ENCODE measurements at regions not wholly inside any gene's neighbourhood (a gene's known extent, or its start where the extent isn't known, plus 50 kb on each side); places are given as distances from the start of the nearest gene placed in this dataset.

DNA sequence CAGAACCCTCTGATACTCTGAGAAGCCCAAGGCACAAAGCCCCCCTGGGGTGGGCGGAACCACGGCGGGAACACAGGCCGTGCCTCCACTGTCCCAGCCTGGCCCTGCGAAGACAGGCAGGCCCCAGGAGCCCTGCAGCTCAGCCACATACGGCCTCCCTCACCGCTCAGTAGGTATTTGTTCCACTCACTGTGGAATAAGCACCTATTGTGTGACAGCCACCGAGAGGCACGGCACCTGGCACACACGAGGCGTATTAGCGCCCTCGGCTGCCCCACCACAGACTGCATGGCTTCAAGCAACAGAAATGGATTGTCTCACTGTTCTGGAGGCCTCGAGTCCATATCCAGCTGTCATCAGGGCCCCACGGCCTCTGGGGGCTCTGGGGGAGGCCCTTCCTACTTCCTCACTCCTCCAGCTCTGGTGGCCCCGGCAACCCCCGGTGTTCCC, 66.3 kb downstream of the NCOR2 start:
- ChIA-PET CTCF (interaction anchor here (0.6 kb wide), 1 partner anchor 10 kb away, joined by 6 read pairs; no protein-coding TSS in a partner anchor), POLR2A (no interaction called here)
- DNase-seq (ENCODE audit: extremely low spot score), result no peak
- TF ChIP-seq FOXK2 (IDR thresholded peaks at IDR 0.05), result no peak
- no peak for TF ChIP-seq L3MBTL2 (conservative IDR thresholded peaks at IDR 0.05)
- no peak for TF ChIP-seq SUZ12 (IDR thresholded peaks at IDR 0.05)
- TF ChIP-seq BHLHE40 (IDR thresholded peaks at IDR 0.05; ENCODE audit: borderline replicate concordance), result no peak
- no peak for TF ChIP-seq LEF1 (IDR thresholded peaks at IDR 0.05; ENCODE audit: borderline replicate concordance)
- TF ChIP-seq, protein P1, sequence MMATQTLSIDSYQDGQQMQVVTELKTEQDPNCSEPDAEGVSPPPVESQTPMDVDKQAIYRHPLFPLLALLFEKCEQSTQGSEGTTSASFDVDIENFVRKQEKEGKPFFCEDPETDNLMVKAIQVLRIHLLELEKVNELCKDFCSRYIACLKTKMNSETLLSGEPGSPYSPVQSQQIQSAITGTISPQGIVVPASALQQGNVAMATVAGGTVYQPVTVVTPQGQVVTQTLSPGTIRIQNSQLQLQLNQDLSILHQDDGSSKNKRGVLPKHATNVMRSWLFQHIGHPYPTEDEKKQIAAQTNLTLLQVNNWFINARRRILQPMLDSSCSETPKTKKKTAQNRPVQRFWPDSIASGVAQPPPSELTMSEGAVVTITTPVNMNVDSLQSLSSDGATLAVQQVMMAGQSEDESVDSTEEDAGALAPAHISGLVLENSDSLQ (IDR thresholded peaks at IDR 0.05), result no peak
- TF ChIP-seq ARNT (IDR thresholded peaks at IDR 0.05), result no peak
- TF ChIP-seq ZNF384 (IDR thresholded peaks at IDR 0.05), result no peak
- TF ChIP-seq NFRKB (IDR thresholded peaks at IDR 0.05), result no peak

DNA sequence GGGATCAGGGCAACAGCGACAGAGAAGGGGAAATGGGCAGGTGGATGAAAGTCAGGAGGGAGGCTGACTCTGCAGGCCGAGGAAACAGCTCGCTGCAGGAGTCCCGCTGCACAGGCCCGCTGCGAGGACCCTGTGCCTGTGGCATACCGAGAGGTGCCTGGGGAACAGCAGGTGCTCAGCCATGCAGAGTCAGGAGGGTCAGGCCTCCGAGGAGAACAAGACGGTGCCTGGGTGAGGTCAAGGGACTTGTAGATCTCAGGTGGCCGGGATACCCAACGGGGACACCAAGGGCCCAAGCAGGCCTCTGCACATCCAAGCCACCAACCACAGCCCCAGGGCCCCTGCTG, 67.5 kb downstream of the NCOR2 start:
- ChIA-PET CTCF (no interaction called here), POLR2A (no interaction called here)
- no peak for TF ChIP-seq SP1 (IDR thresholded peaks at IDR 0.05)
- TF ChIP-seq TARDBP (IDR thresholded peaks at IDR 0.05), result no peak
- TF ChIP-seq ZNF384 (IDR thresholded peaks at IDR 0.05), result no peak
- TF ChIP-seq, protein P1 (IDR thresholded peaks at IDR 0.05), result no peak
- no peak for TF ChIP-seq FOXK2 (IDR thresholded peaks at IDR 0.05)
- no peak for TF ChIP-seq CTBP1 (IDR thresholded peaks at IDR 0.05; ENCODE audit: borderline replicate concordance)
- no peak for TF ChIP-seq SUZ12 (IDR thresholded peaks at IDR 0.05)
- TF ChIP-seq ELF4 (IDR thresholded peaks at IDR 0.05), result no peak
- TF ChIP-seq FOXM1 (IDR thresholded peaks at IDR 0.05; ENCODE audit: borderline replicate concordance), result no peak
- TF ChIP-seq L3MBTL2 (conservative IDR thresholded peaks at IDR 0.05), result no peak
- no peak for TF ChIP-seq LEF1 (IDR thresholded peaks at IDR 0.05; ENCODE audit: borderline replicate concordance)
- TF ChIP-seq FOXA1 (IDR thresholded peaks at IDR 0.05), result no peak
- no peak for TF ChIP-seq NFRKB (IDR thresholded peaks at IDR 0.05)
- no peak for TF ChIP-seq BHLHE40 (IDR thresholded peaks at IDR 0.05; ENCODE audit: borderline replicate concordance)
- TF ChIP-seq ARNT (IDR thresholded peaks at IDR 0.05), result no peak
- DNase-seq (ENCODE audit: extremely low spot score), result no peak

DNA sequence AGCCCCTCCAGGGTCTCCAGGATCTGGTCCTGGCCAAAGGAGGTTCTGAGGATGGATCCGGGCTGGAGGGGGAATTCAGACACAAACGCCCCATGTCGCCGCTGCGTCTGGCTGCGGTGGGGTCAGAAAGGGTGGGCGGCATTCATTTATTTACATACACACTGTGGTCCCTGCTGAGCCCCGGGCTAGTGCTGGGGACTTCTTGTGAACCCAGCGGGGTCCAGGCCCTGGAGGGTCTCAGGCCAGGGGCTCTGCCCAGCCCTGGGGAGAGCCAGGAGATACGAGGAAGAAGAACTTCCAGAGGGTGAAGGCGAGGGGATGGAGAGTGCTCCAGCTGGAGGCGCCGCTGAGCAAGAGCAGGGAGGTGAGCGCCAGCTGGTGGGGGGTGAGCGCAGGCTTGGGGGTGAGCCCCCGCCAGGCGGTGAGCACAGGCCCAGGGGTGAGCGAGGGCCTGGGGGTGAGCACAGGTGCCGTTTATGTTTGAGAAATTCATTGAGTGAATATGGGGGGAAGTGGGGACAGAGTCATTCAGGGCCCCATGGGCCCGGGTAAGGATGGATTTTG, 68.1 kb downstream of the NCOR2 start:
- no peak for DNase-seq (ENCODE audit: extremely low spot score)

GRCh38 chr12:124498275-124499189, 68.9 kb downstream of the NCOR2 start:
- ChIA-PET POLR2A (no interaction called here), CTCF (no interaction called here)
- no peak for DNase-seq (ENCODE audit: extremely low spot score)
- TF ChIP-seq BHLHE40 (IDR thresholded peaks at IDR 0.05; ENCODE audit: borderline replicate concordance) (no peak), CTBP1 (IDR thresholded peaks at IDR 0.05; ENCODE audit: borderline replicate concordance) (no peak), NFRKB (IDR thresholded peaks at IDR 0.05) (no peak), SUZ12 (IDR thresholded peaks at IDR 0.05) (no peak), ZNF384 (IDR thresholded peaks at IDR 0.05) (no peak), HDGF (IDR thresholded peaks at IDR 0.05; ENCODE audit: borderline replicate concordance) (no peak), FOXA1 (IDR thresholded peaks at IDR 0.05) (no peak), L3MBTL2 (conservative IDR thresholded peaks at IDR 0.05) (no peak), ARNT (IDR thresholded peaks at IDR 0.05) (no peak)

More for the DNA sequence above, 68.1 kb downstream of the NCOR2 start:
- ChIA-PET CTCF (no interaction called here), POLR2A (no interaction called here)
- TF ChIP-seq NFRKB (IDR thresholded peaks at IDR 0.05) (no peak), TARDBP (IDR thresholded peaks at IDR 0.05) (no peak), FOXK2 (IDR thresholded peaks at IDR 0.05) (no peak), L3MBTL2 (conservative IDR thresholded peaks at IDR 0.05) (no peak), FOXA1 (IDR thresholded peaks at IDR 0.05) (no peak), SUZ12 (IDR thresholded peaks at IDR 0.05) (no peak), LEF1 (IDR thresholded peaks at IDR 0.05; ENCODE audit: borderline replicate concordance) (no peak), BHLHE40 (IDR thresholded peaks at IDR 0.05; ENCODE audit: borderline replicate concordance) (no peak), SP1 (IDR thresholded peaks at IDR 0.05) (no peak), ARNT (IDR thresholded peaks at IDR 0.05) (no peak), HDGF (IDR thresholded peaks at IDR 0.05; ENCODE audit: borderline replicate concordance) (no peak), FOXM1 (IDR thresholded peaks at IDR 0.05; ENCODE audit: borderline replicate concordance) (no peak), ELF4 (IDR thresholded peaks at IDR 0.05) (no peak), CTBP1 (IDR thresholded peaks at IDR 0.05; ENCODE audit: borderline replicate concordance) (no peak), ZNF384 (IDR thresholded peaks at IDR 0.05) (no peak)
- TF ChIP-seq, protein P1 (IDR thresholded peaks at IDR 0.05), result no peak

DNA sequence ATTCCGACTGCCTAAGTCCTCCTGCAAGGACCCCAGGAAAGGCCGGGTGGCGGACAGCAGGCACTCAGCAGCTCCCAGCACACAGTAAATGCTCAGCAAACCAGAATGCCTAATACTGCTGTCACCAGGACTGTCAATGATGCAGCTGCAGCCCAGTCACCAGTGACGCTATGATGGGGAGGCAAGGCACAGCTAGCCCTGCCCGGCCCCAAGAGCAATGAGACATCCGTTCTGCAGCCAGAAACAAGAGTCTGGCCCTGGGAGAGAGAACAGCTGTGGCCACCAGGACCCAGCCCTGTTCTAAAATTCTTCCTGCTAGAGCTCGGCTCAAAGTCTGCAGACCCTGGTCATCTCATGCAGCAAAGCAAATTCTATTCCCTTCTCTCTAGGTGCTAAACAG, 69.8 kb downstream of the NCOR2 start:
- no peak for DNase-seq (ENCODE audit: extremely low spot score)
- CTCF ChIA-PET, result no interaction called here
- no peak for TF ChIP-seq HDGF (IDR thresholded peaks at IDR 0.05; ENCODE audit: borderline replicate concordance)
- TF ChIP-seq FOXK2 (IDR thresholded peaks at IDR 0.05), result no peak
- no peak for TF ChIP-seq ELF4 (IDR thresholded peaks at IDR 0.05)
- TF ChIP-seq NFRKB (IDR thresholded peaks at IDR 0.05), result no peak
- no peak for TF ChIP-seq FOXA1 (IDR thresholded peaks at IDR 0.05)
- TF ChIP-seq ARNT (IDR thresholded peaks at IDR 0.05), result no peak
- TF ChIP-seq FOXM1 (IDR thresholded peaks at IDR 0.05; ENCODE audit: borderline replicate concordance), result no peak
- TF ChIP-seq BHLHE40 (IDR thresholded peaks at IDR 0.05; ENCODE audit: borderline replicate concordance), result no peak
- no peak for TF ChIP-seq SP1 (IDR thresholded peaks at IDR 0.05)
- no peak for TF ChIP-seq TARDBP (IDR thresholded peaks at IDR 0.05)
- no peak for TF ChIP-seq SUZ12 (IDR thresholded peaks at IDR 0.05)
- TF ChIP-seq L3MBTL2 (conservative IDR thresholded peaks at IDR 0.05), result no peak
- TF ChIP-seq, protein P1 (IDR thresholded peaks at IDR 0.05), result no peak
- TF ChIP-seq CTBP1 (IDR thresholded peaks at IDR 0.05; ENCODE audit: borderline replicate concordance), result no peak
- no peak for TF ChIP-seq ZNF384 (IDR thresholded peaks at IDR 0.05)
- TF ChIP-seq LEF1 (IDR thresholded peaks at IDR 0.05; ENCODE audit: borderline replicate concordance), result no peak
- POLR2A ChIA-PET, result no interaction called here
